ENCODE measurements at regions not wholly inside any gene's neighbourhood (a gene's known extent, or its start where the extent isn't known, plus 50 kb on each side); places are given as distances from the start of the nearest gene placed in this dataset.
"Not testable (repeated sequence)": the region's sequence is repeated elsewhere in the genome, so short reads cannot be mapped to it uniquely, and the experiment has no call there.

- intact Hi-C loops (cut with micrococcal nuclease; ENCODE audit: unreplicated experiment): no loop called here
- ChIA-PET POLR2A (interaction anchor here (0.6 kb wide), 1 partner anchor 224 kb away, joined by 3 read pairs; no protein-coding TSS in a partner anchor), CTCF (ENCODE audit: unreplicated experiment) (no interaction called here)
- H2AFZ ChIP-seq (ENCODE audit: low read length): no peak overlapping the region
- H3K4me1 ChIP-seq (ENCODE audit: insufficient read depth, low read length, poor library complexity, severe bottlenecking): no peaks in the 10 kb centered on the region
- TF ChIP-seq EZH2phosphoT487 (IDR thresholded peaks at IDR 0.05; ENCODE audit: borderline replicate concordance, low read depth, low read length) (no peak), CTCF (conservative IDR thresholded peaks at IDR 0.05; ENCODE audit: low read length) (no peak)
- H4K20me1 ChIP-seq (ENCODE audit: insufficient read depth, low read length): no peaks in the 10 kb centered on the region
- H3K4me2 ChIP-seq (ENCODE audit: low read length): no peak overlapping the region
- no peaks in the 10 kb centered on the region for H3K36me3 ChIP-seq (ENCODE audit: insufficient read depth, low read length)
- H3K27ac ChIP-seq (ENCODE audit: low read depth, low read length, poor library complexity, severe bottlenecking): no peak overlapping the region
- no peak overlapping the region for H3K4me3 ChIP-seq (ENCODE audit: low read depth, low read length, poor library complexity, severe bottlenecking)
- H3K79me2 ChIP-seq (ENCODE audit: insufficient read depth, low read depth, low read length): no peaks in the 10 kb centered on the region
- no peak for DNase-seq (ENCODE audit: low spot score)
- no peaks in the 10 kb centered on the region for H3K9me2 ChIP-seq (ENCODE audit: insufficient read depth, low read length)
- no peaks in the 10 kb centered on the region for H3K9me3 ChIP-seq (ENCODE audit: low read length)
- BruUV-seq (replicated peaks): no TSS peak
These were observed 290.5 kb upstream of the MEF2C start for GRCh38 chr5:89173528-89173927.

GRCh38 chr5:89168766-89169165 is 285.8 kb upstream of the MEF2C start:
- no peak for DNase-seq (ENCODE audit: low spot score)
- ChIA-PET CTCF (ENCODE audit: unreplicated experiment) (no interaction called here), POLR2A (interaction anchor here (0.6 kb wide), 2 partner anchors 233 to 288 kb away, joined by 3 to 5 read pairs; no protein-coding TSS in a partner anchor)
- intact Hi-C loops (cut with micrococcal nuclease; ENCODE audit: unreplicated experiment): no loop called here
- Histone ChIP-seq H3K36me3 (ENCODE audit: insufficient read depth, low read length) (no peaks in the 10 kb centered on the region), H3K4me3 (ENCODE audit: low read depth, low read length, poor library complexity, severe bottlenecking) (no peak overlapping the region), H4K20me1 (ENCODE audit: insufficient read depth, low read length) (no peaks in the 10 kb centered on the region), H3K27ac (ENCODE audit: low read depth, low read length, poor library complexity, severe bottlenecking) (no peak overlapping the region), H3K79me2 (ENCODE audit: insufficient read depth, low read depth, low read length) (no peaks in the 10 kb centered on the region), H2AFZ (ENCODE audit: low read length) (no peak overlapping the region), H3K4me1 (ENCODE audit: insufficient read depth, low read length, poor library complexity, severe bottlenecking) (no peaks in the 10 kb centered on the region), H3K9me3 (ENCODE audit: low read length) (no peaks in the 10 kb centered on the region), H3K9me2 (ENCODE audit: insufficient read depth, low read length) (no peaks in the 10 kb centered on the region), H3K4me2 (ENCODE audit: low read length) (no peak overlapping the region)
- no peak for TF ChIP-seq CTCF (conservative IDR thresholded peaks at IDR 0.05; ENCODE audit: low read length)
- no peak for TF ChIP-seq EZH2phosphoT487 (IDR thresholded peaks at IDR 0.05; ENCODE audit: borderline replicate concordance, low read depth, low read length)
- no TSS peak for BruUV-seq (replicated peaks)

GRCh38 chr5:89164703-89165102 is 281.7 kb upstream of the MEF2C start:
- CTCF ChIA-PET (ENCODE audit: unreplicated experiment); H3K9me2 ChIP-seq (ENCODE audit: insufficient read depth, low read length); H3K36me3 ChIP-seq (ENCODE audit: insufficient read depth, low read length); H3K4me2 ChIP-seq (ENCODE audit: low read length); H3K9me3 ChIP-seq (ENCODE audit: low read length); H3K79me2 ChIP-seq (ENCODE audit: insufficient read depth, low read depth, low read length); H3K27ac ChIP-seq (ENCODE audit: low read depth, low read length, poor library complexity, severe bottlenecking); H4K20me1 ChIP-seq (ENCODE audit: insufficient read depth, low read length); DNase-seq (ENCODE audit: low spot score); POLR2A ChIA-PET; intact Hi-C loops (cut with micrococcal nuclease; ENCODE audit: unreplicated experiment); H2AFZ ChIP-seq (ENCODE audit: low read length); BruUV-seq (replicated peaks); H3K4me3 ChIP-seq (ENCODE audit: low read depth, low read length, poor library complexity, severe bottlenecking); H3K4me1 ChIP-seq (ENCODE audit: insufficient read depth, low read length, poor library complexity, severe bottlenecking): not testable (repeated sequence)

Data from OCI-LY7 (cell line).